ENCODE measurements at regions not wholly inside any gene's neighbourhood (a gene's known extent, or its start where the extent isn't known, plus 50 kb on each side); places are given as distances from the start of the nearest gene placed in this dataset.

- H3K36me3 ChIP-seq, result no peaks in the 10 kb centered on the region
- TF ChIP-seq CTCF (IDR thresholded peaks at IDR 0.05), result no peak
- TF ChIP-seq POLR2A (IDR thresholded peaks at IDR 0.05), result no peak
- no peak overlapping the region for H3K4me3 ChIP-seq
- no peaks in the 10 kb centered on the region for H3K27me3 ChIP-seq
- intact Hi-C loops (cut with DNase I; ENCODE audit: low total_unique reads), result no loop called here
- no peaks in the 10 kb centered on the region for H3K9me3 ChIP-seq
- H3K27ac ChIP-seq, result no peak overlapping the region
- DNase-seq, result no peak
- no peaks in the 10 kb centered on the region for H3K4me1 ChIP-seq
Measured at GRCh38 chr2:144607891-144608521, 88.1 kb upstream of the ZEB2 start.

- H3K9me3 ChIP-seq, result no peaks in the 10 kb centered on the region
- no peak overlapping the region for H3K27ac ChIP-seq
- intact Hi-C loops (cut with DNase I; ENCODE audit: low total_unique reads), result no loop called here
- no peaks in the 10 kb centered on the region for H3K36me3 ChIP-seq
- no peaks in the 10 kb centered on the region for H3K4me1 ChIP-seq
- H3K4me3 ChIP-seq, result no peak overlapping the region
- no peaks in the 10 kb centered on the region for H3K27me3 ChIP-seq
- no peak for DNase-seq
- TF ChIP-seq POLR2A (IDR thresholded peaks at IDR 0.05) (no peak), CTCF (IDR thresholded peaks at IDR 0.05) (no peak)
Measured at GRCh38 chr2:144607099-144607498, 87.2 kb upstream of the ZEB2 start.

GRCh38 chr2:144606466-144607095, 86.7 kb upstream of the ZEB2 start:
- no peak for DNase-seq
- Histone ChIP-seq H3K36me3 (no peaks in the 10 kb centered on the region), H3K9me3 (no peaks in the 10 kb centered on the region), H3K4me1 (no peaks in the 10 kb centered on the region), H3K27me3 (no peaks in the 10 kb centered on the region), H3K27ac (no peak overlapping the region), H3K4me3 (no peak overlapping the region)
- intact Hi-C loops (cut with DNase I; ENCODE audit: low total_unique reads), result no loop called here
- TF ChIP-seq POLR2A (IDR thresholded peaks at IDR 0.05), result no peak
- no peak for TF ChIP-seq CTCF (IDR thresholded peaks at IDR 0.05)

- H3K9me3 ChIP-seq, result no peaks in the 10 kb centered on the region
- TF ChIP-seq POLR2A (IDR thresholded peaks at IDR 0.05) (no peak), CTCF (IDR thresholded peaks at IDR 0.05) (no peak)
- H3K27me3 ChIP-seq, result no peaks in the 10 kb centered on the region
Measured at GRCh38 chr2:144605231-144605840, 85.4 kb upstream of the ZEB2 start.

GRCh38 chr2:144603334-144603733, 83.4 kb upstream of the ZEB2 start:
- Histone ChIP-seq H3K36me3 (no peaks in the 10 kb centered on the region), H3K27me3 (no peaks in the 10 kb centered on the region), H3K27ac (no peak overlapping the region), H3K4me3 (no peak overlapping the region), H3K9me3 (no peaks in the 10 kb centered on the region), H3K4me1 (no peaks in the 10 kb centered on the region)
- DNase-seq, result no peak
- TF ChIP-seq POLR2A (IDR thresholded peaks at IDR 0.05) (no peak), CTCF (IDR thresholded peaks at IDR 0.05) (no peak)
- intact Hi-C loops (cut with DNase I; ENCODE audit: low total_unique reads), result no loop called here

More at GRCh38 chr2:144605231-144605840, 85.4 kb upstream of the ZEB2 start:
- Histone ChIP-seq H3K36me3 (no peaks in the 10 kb centered on the region), H3K4me3 (no peak overlapping the region), H3K4me1 (no peaks in the 10 kb centered on the region), H3K27ac (no peak overlapping the region)
- intact Hi-C loops (cut with DNase I; ENCODE audit: low total_unique reads), result no loop called here
- no peak for DNase-seq

All from uterus (tissue), 3 donors.